HCT116 (cell line): ENCODE measurements at regions not wholly inside any gene's neighbourhood (a gene's known extent, or its start where the extent isn't known, plus 50 kb on each side); places are given as distances from the start of the nearest gene placed in this dataset.

Experiments
- ATAC-seq: fragments of 200-7000 bp; cut with Tn5 transposase; 2 replicates; pipeline ENCODE4 v1.9.1; 2020; ENCODE audit warnings: mild to moderate bottlenecking, moderate library complexity
- BruUV-seq: library from RNA; stranded (reverse); fragments of 400-500 nt; replicated peaks from 2 replicates; lab custom pipeline; 2021; lab: Mats Ljungman, UMichigan
- CTCF ChIA-PET: fragments of 300-600 bp; sonication (Branson Sonifier 250); formaldehyde crosslinking; loops from one replicate; lab custom pipeline; 2021; ENCODE audit warnings: antibody characterized with exemption; lab: Charles Lee
- POLR2A ChIA-PET: fragments of 300-600, 350-600 bp; sonication (Branson Sonifier 250); formaldehyde crosslinking; loops from one replicate; lab custom pipeline; 2021; ENCODE audit warnings: antibody characterized with exemption; lab: Charles Lee
- RAD21 ChIA-PET, 2 experiments: fragments of 300-600 bp; sonication (Branson Sonifier 250); formaldehyde crosslinking; loops; one replicate each; lab custom pipeline; 2023; ENCODE audit warnings: low total read pairs in 2 of 2; ENCODE audit not compliant: uncharacterized antibody in 2 of 2, unreplicated experiment in 2 of 2, low non-redundant PET in 1 of 2; lab: Charles Lee
- DNase-seq: peaks from one replicate; pipeline ENCODE4 v3.0.0-alpha.2; 2010; ENCODE audit warnings: low read depth, low spot score
- H2AFZ ChIP-seq: fragments of 200-600 bp; shearing (Covaris generic), sonication (generic); 2 replicates; pipeline ENCODE4 v1.6.1; 2017; ENCODE audit warnings: low read depth, mixed run types, mixed read lengths, antibody characterized with exemption, low read length; ENCODE audit not compliant: poor library complexity, severe bottlenecking
- H3K27ac ChIP-seq: 2 replicates; pipeline ENCODE4 v1.5.1; 2012; ENCODE audit warnings: low read depth, low read length
- H3K27me3 ChIP-seq: fragments of 200-600 bp; sonication (generic); 2 replicates; pipeline ENCODE4 v1.6.1; 2016; ENCODE audit warnings: mixed run types, low read length, mixed read lengths; ENCODE audit not compliant: insufficient read depth
- H3K36me3 ChIP-seq, 2 experiments: fragments of 200-500 bp in 1 of 2; fragments of 200-600 bp in 1 of 2; sonication (Bioruptor generic) in 1 of 2; sonication (generic) in 1 of 2; 2 replicates each; pipeline versions ENCODE4 v1.5.1 to v1.6.1; 2014 to 2016; ENCODE audit warnings: low read length in 2 of 2, inconsistent platforms in 1 of 2, mixed read lengths in 1 of 2, mixed run types in 1 of 2; ENCODE audit not compliant: insufficient read depth in 2 of 2, control insufficient read depth in 1 of 2
- H3K4me1 ChIP-seq, 2 experiments: fragments of 200-600 bp in 1 of 2; sonication (generic) in 1 of 2; 2 replicates each; pipeline versions ENCODE4 v1.5.1 to v1.6.1; 2012 to 2017; ENCODE audit warnings: low read length in 2 of 2, inconsistent platforms in 1 of 2, mild to moderate bottlenecking in 1 of 2, mixed read lengths in 1 of 2, mixed run types in 1 of 2, moderate library complexity in 1 of 2; ENCODE audit not compliant: insufficient read depth in 2 of 2, control insufficient read depth in 1 of 2
- H3K4me2 ChIP-seq: fragments of 200-600 bp; sonication (generic); 2 replicates; pipeline ENCODE4 v1.6.1; 2017; ENCODE audit warnings: mixed run types, low read length, mixed read lengths
- H3K4me3 ChIP-seq, 2 experiments: fragments of 200-600 bp in 1 of 2; sonication (generic) in 1 of 2; replicated peaks in 1 of 2; 2 replicates each; pipeline ENCODE4 v1.5.1; 2011 to 2016; ENCODE audit warnings: low read length in 2 of 2, control low read depth in 1 of 2, low read depth in 1 of 2, mild to moderate bottlenecking in 1 of 2, mixed read lengths in 1 of 2, mixed run types in 1 of 2
- H3K79me2 ChIP-seq: fragments of 200-600 bp; sonication (generic); 2 replicates; pipeline ENCODE4 v1.6.1; 2017; ENCODE audit warnings: mild to moderate bottlenecking, mixed run types, low read length, moderate library complexity, mixed read lengths; ENCODE audit not compliant: insufficient read depth
- H3K9ac ChIP-seq: fragments of 200-600 bp; sonication (generic); 2 replicates; pipeline ENCODE4 v1.6.1; 2016; ENCODE audit warnings: low read length, mixed read lengths
- H3K9me2 ChIP-seq: fragments of 200-600 bp; sonication (generic), shearing (Covaris generic); 2 replicates; pipeline ENCODE4 v1.6.1; 2017; ENCODE audit warnings: mixed run types, mild to moderate bottlenecking, moderate library complexity; ENCODE audit not compliant: insufficient read depth
- H3K9me3 ChIP-seq, 2 experiments: fragments of 200-500 bp in 1 of 2; fragments of 200-600 bp in 1 of 2; sonication (Bioruptor generic) in 1 of 2; sonication (generic) in 1 of 2; 2 replicates each; pipeline ENCODE4 v1.6.1; 2014 to 2017; ENCODE audit warnings: low read length in 2 of 2, mixed read lengths in 2 of 2, inconsistent platforms in 1 of 2, low read depth in 1 of 2, mild to moderate bottlenecking in 1 of 2, mixed run types in 1 of 2, moderate library complexity in 1 of 2; ENCODE audit not compliant: control insufficient read depth in 1 of 2, insufficient read depth in 1 of 2
- H4K20me1 ChIP-seq: fragments of 200-600 bp; sonication (generic), shearing (Covaris generic); 2 replicates; pipeline ENCODE4 v1.6.1; 2017; ENCODE audit warnings: mixed run types, mild to moderate bottlenecking, moderate library complexity; ENCODE audit not compliant: insufficient read depth
- ATF3 ChIP-seq: IDR thresholded peaks from 2 replicates; pipeline ENCODE4 v1.6.1; 2012
- CEBPB ChIP-seq: IDR thresholded peaks from 2 replicates; pipeline ENCODE4 v1.6.1; 2012; ENCODE audit warnings: low read depth
- EGR1 ChIP-seq: IDR thresholded peaks from 2 replicates; pipeline ENCODE4 v1.6.1; 2012; ENCODE audit warnings: low read depth
- ELF1 ChIP-seq: IDR thresholded peaks from 2 replicates; pipeline ENCODE4 v1.6.1; 2012; ENCODE audit warnings: low read depth, borderline replicate concordance
- EZH2 ChIP-seq: fragments of 200-600 bp; sonication (generic); IDR thresholded peaks from 2 replicates; pipeline ENCODE4 v1.6.1; 2017; ENCODE audit warnings: antibody characterized with exemption, mixed run types
- EZH2phosphoT487 ChIP-seq: fragments of 200-600 bp; IDR thresholded peaks from 2 replicates; pipeline ENCODE4 v1.6.1; 2018; ENCODE audit warnings: antibody characterized with exemption, borderline replicate concordance
- FOSL1 ChIP-seq: IDR thresholded peaks from 2 replicates; pipeline ENCODE4 v1.6.1; 2012; ENCODE audit warnings: low read depth
- JUND ChIP-seq: IDR thresholded peaks from 2 replicates; pipeline ENCODE4 v1.6.1; 2012
- POLR2A ChIP-seq: IDR thresholded peaks from 2 replicates; pipeline ENCODE4 v1.7.0; 2011; ENCODE audit warnings: borderline replicate concordance; ENCODE audit not compliant: insufficient read depth, insufficient read length; ENCODE audit errors: extremely low read depth
- POLR2AphosphoS5 ChIP-seq: IDR thresholded peaks from 2 replicates; pipeline ENCODE4 v1.6.1; 2011; ENCODE audit warnings: mild to moderate bottlenecking, low read depth, low read length, moderate library complexity
- SP1 ChIP-seq: IDR thresholded peaks from 2 replicates; pipeline ENCODE4 v1.6.1; 2012; ENCODE audit warnings: low read depth
- TCF7L2 ChIP-seq: IDR thresholded peaks from 2 replicates; pipeline ENCODE4 v1.7.0; 2011; ENCODE audit warnings: borderline replicate concordance, inconsistent platforms; ENCODE audit not compliant: insufficient read depth, insufficient read length; ENCODE audit errors: extremely low read depth
- YY1 ChIP-seq: IDR thresholded peaks from 2 replicates; pipeline ENCODE4 v1.6.1; 2011; ENCODE audit warnings: low read length, low read depth, moderate library complexity, mild to moderate bottlenecking; ENCODE audit not compliant: insufficient replicate concordance; ENCODE audit errors: extremely low read depth
- ZFX ChIP-seq: fragments of 450-650 bp; IDR thresholded peaks from 2 replicates; pipeline ENCODE4 v1.6.1; 2017
- ZNF274 ChIP-seq: fragments of 200-500 bp; sonication (Bioruptor generic); IDR thresholded peaks from 2 replicates; pipeline ENCODE4 v1.6.1; 2014; ENCODE audit warnings: mild to moderate bottlenecking, low read depth, low read length, inconsistent platforms
- intact Hi-C: fragments of 100-400 bp; cut with micrococcal nuclease; formaldehyde crosslinking; loops from 2 replicates; pipeline ENCODE4 v1.10.0; 2022
- TF ChIP-seq, protein P1 (sequence below): IDR thresholded peaks from 2 replicates; pipeline ENCODE4 v1.6.1; 2012; ENCODE audit warnings: low read depth
- TF ChIP-seq, protein P2 (sequence below): IDR thresholded peaks from 2 replicates; pipeline ENCODE4 v1.6.1; 2012
- TF ChIP-seq, protein P3 (sequence below): IDR thresholded peaks from 2 replicates; pipeline ENCODE4 v1.6.1; 2011; ENCODE audit warnings: mild to moderate bottlenecking, low read length, moderate library complexity; ENCODE audit not compliant: insufficient replicate concordance; ENCODE audit errors: extremely low read depth

- intact Hi-C loops = no loop called here
- H3K27ac ChIP-seq = no peak overlapping the region
- no peak overlapping the region for H3K4me2 ChIP-seq
- H3K9ac ChIP-seq = no peak overlapping the region
- ChIA-PET CTCF (no interaction called here), RAD21 (no interaction called here), POLR2A (no interaction called here)
- no peak for DNase-seq
- no peak overlapping the region for H3K4me3 ChIP-seq
- H3K9me2 ChIP-seq = no peaks in the 10 kb centered on the region
- no peak for TF ChIP-seq EZH2phosphoT487
- TF ChIP-seq FOSL1 = no peak
- no peak for TF ChIP-seq ELF1
- TF ChIP-seq JUND = no peak
- no peak for TF ChIP-seq SP1
- TF ChIP-seq ATF3 = no peak
- no peak for TF ChIP-seq TCF7L2
- no peak for TF ChIP-seq ZFX
- TF ChIP-seq, protein P1, sequence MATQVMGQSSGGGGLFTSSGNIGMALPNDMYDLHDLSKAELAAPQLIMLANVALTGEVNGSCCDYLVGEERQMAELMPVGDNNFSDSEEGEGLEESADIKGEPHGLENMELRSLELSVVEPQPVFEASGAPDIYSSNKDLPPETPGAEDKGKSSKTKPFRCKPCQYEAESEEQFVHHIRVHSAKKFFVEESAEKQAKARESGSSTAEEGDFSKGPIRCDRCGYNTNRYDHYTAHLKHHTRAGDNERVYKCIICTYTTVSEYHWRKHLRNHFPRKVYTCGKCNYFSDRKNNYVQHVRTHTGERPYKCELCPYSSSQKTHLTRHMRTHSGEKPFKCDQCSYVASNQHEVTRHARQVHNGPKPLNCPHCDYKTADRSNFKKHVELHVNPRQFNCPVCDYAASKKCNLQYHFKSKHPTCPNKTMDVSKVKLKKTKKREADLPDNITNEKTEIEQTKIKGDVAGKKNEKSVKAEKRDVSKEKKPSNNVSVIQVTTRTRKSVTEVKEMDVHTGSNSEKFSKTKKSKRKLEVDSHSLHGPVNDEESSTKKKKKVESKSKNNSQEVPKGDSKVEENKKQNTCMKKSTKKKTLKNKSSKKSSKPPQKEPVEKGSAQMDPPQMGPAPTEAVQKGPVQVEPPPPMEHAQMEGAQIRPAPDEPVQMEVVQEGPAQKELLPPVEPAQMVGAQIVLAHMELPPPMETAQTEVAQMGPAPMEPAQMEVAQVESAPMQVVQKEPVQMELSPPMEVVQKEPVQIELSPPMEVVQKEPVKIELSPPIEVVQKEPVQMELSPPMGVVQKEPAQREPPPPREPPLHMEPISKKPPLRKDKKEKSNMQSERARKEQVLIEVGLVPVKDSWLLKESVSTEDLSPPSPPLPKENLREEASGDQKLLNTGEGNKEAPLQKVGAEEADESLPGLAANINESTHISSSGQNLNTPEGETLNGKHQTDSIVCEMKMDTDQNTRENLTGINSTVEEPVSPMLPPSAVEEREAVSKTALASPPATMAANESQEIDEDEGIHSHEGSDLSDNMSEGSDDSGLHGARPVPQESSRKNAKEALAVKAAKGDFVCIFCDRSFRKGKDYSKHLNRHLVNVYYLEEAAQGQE = no peak
- no peak for TF ChIP-seq POLR2AphosphoS5
- no peak for TF ChIP-seq YY1
- TF ChIP-seq EZH2 = no peak
- no peak for TF ChIP-seq EGR1
- no peak for TF ChIP-seq CEBPB
- TF ChIP-seq ZNF274 = no peak
- TF ChIP-seq, protein P2, sequence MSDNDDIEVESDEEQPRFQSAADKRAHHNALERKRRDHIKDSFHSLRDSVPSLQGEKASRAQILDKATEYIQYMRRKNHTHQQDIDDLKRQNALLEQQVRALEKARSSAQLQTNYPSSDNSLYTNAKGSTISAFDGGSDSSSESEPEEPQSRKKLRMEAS = no peak
- no peak for TF ChIP-seq POLR2A
- TF ChIP-seq, protein P3, sequence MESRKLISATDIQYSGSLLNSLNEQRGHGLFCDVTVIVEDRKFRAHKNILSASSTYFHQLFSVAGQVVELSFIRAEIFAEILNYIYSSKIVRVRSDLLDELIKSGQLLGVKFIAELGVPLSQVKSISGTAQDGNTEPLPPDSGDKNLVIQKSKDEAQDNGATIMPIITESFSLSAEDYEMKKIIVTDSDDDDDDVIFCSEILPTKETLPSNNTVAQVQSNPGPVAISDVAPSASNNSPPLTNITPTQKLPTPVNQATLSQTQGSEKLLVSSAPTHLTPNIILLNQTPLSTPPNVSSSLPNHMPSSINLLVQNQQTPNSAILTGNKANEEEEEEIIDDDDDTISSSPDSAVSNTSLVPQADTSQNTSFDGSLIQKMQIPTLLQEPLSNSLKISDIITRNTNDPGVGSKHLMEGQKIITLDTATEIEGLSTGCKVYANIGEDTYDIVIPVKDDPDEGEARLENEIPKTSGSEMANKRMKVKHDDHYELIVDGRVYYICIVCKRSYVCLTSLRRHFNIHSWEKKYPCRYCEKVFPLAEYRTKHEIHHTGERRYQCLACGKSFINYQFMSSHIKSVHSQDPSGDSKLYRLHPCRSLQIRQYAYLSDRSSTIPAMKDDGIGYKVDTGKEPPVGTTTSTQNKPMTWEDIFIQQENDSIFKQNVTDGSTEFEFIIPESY = no peak
- no peaks in the 10 kb centered on the region for H3K4me1 ChIP-seq
- no peaks in the 10 kb centered on the region for H3K27me3 ChIP-seq
- H3K9me3 ChIP-seq = peaks cover 4 to 25% of the 10 kb centered on the region in 2 experiments; a peak in 1 of 4 replicates
- ATAC-seq = no peak
- no TSS peak for BruUV-seq
- no peak overlapping the region for H2AFZ ChIP-seq
- H3K79me2 ChIP-seq = no peaks in the 10 kb centered on the region
- no peaks in the 10 kb centered on the region for H4K20me1 ChIP-seq
- H3K36me3 ChIP-seq = no peaks in the 10 kb centered on the region
These were observed 1257.2 kb downstream of the UQCRFS1 start for GRCh38 chr19:27955485-27956480.
